SU-DHL-6 (cell line): ENCODE measurements at regions not wholly inside any gene's neighbourhood (a gene's known extent, or its start where the extent isn't known, plus 50 kb on each side); places are given as distances from the start of the nearest gene placed in this dataset.

Source experiments
- EZH2phosphoT487 ChIP-seq: fragments of 200-600 bp; sonication (generic), shearing (Covaris generic); conservative IDR thresholded peaks from 2 replicates; pipeline ENCODE4 v1.6.1; 2018; ENCODE audit warnings: mild to moderate bottlenecking, antibody characterized with exemption, low read length, moderate library complexity, mixed read lengths
- TF ChIP-seq, protein P1 (sequence below): fragments of 200-600 bp; sonication (generic); IDR thresholded peaks from one replicate; pipeline ENCODE4 v1.5.1; 2017; ENCODE audit warnings: antibody characterized with exemption, mild to moderate bottlenecking, low read length, moderate library complexity; ENCODE audit not compliant: insufficient read depth, poor library complexity, severe bottlenecking

- TF ChIP-seq, protein P1, sequence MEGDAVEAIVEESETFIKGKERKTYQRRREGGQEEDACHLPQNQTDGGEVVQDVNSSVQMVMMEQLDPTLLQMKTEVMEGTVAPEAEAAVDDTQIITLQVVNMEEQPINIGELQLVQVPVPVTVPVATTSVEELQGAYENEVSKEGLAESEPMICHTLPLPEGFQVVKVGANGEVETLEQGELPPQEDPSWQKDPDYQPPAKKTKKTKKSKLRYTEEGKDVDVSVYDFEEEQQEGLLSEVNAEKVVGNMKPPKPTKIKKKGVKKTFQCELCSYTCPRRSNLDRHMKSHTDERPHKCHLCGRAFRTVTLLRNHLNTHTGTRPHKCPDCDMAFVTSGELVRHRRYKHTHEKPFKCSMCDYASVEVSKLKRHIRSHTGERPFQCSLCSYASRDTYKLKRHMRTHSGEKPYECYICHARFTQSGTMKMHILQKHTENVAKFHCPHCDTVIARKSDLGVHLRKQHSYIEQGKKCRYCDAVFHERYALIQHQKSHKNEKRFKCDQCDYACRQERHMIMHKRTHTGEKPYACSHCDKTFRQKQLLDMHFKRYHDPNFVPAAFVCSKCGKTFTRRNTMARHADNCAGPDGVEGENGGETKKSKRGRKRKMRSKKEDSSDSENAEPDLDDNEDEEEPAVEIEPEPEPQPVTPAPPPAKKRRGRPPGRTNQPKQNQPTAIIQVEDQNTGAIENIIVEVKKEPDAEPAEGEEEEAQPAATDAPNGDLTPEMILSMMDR = no peak
- TF ChIP-seq EZH2phosphoT487 = no peak
These were observed 87.4 kb upstream of the MACF1 start for GRCh38 chr1:39116860-39117728.
